ENCODE measurements at regions not wholly inside any gene's neighbourhood (a gene's known extent, or its start where the extent isn't known, plus 50 kb on each side); places are given as distances from the start of the nearest gene placed in this dataset.

DNA sequence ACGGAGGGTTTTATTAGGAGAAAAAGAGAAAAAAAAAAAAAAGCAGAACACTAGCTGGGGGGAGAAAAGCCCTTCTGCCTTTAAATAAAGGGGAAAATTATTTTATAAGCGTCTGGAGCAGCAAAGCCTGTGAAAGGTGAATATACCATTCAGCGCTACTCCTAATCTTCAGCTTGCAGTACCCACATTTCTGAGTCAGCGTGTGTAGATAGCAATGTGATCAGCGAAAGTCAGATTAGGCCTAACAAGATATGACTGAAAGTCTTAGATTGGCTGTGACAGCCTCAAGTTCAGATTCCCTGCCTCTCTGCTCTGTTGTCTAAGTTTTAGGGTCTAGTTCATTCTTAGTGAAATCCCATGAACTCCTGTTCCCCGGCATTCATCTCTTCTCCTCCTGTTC lies 279.5 kb downstream of the TMEM114 start:
- no peaks in the 10 kb centered on the region for H3K9me2 ChIP-seq (replicated peaks; ENCODE audit: insufficient read depth, low read length)
- no peak overlapping the region for H3K9ac ChIP-seq (ENCODE audit: low read length)
- no peaks in the 10 kb centered on the region for H4K20me1 ChIP-seq (ENCODE audit: low read depth, low read length)
- no peaks in the 10 kb centered on the region for H3K36me3 ChIP-seq (ENCODE audit: low read length)
- no peaks in the 10 kb centered on the region for H3K9me3 ChIP-seq (ENCODE audit: insufficient read depth, low read length)
- H3K79me2 ChIP-seq (ENCODE audit: insufficient read depth, low read length), result no peaks in the 10 kb centered on the region
- no peak overlapping the region for H3K4me3 ChIP-seq (ENCODE audit: insufficient read depth, low read length, poor library complexity, severe bottlenecking)
- H3K27me3 ChIP-seq (ENCODE audit: low read length), result no peaks in the 10 kb centered on the region
- TF ChIP-seq EZH2phosphoT487 (conservative IDR thresholded peaks at IDR 0.05; ENCODE audit: low read length) (no peak), CTCF (IDR thresholded peaks at IDR 0.05; ENCODE audit: insufficient read depth, low read length, poor library complexity, severe bottlenecking) (no peak)
- no peaks in the 10 kb centered on the region for H3F3A ChIP-seq (ENCODE audit: insufficient read depth)
- no peak overlapping the region for H2AFZ ChIP-seq (ENCODE audit: low read depth, low read length, severe bottlenecking)
- no peak overlapping the region for H3K27ac ChIP-seq (ENCODE audit: low read depth, low read length)
- no peak overlapping the region for H3K4me2 ChIP-seq (ENCODE audit: low read depth, low read length, poor library complexity, severe bottlenecking)

GRCh38 chr16:8310323-8310722 lies 280.0 kb downstream of the TMEM114 start:
- Histone ChIP-seq H3K27ac (ENCODE audit: low read depth, low read length) (no peak overlapping the region), H3K9me3 (ENCODE audit: insufficient read depth, low read length) (no peaks in the 10 kb centered on the region), H3K9me2 (replicated peaks; ENCODE audit: insufficient read depth, low read length) (no peaks in the 10 kb centered on the region), H3K79me2 (ENCODE audit: insufficient read depth, low read length) (no peaks in the 10 kb centered on the region), H3K4me2 (ENCODE audit: low read depth, low read length, poor library complexity, severe bottlenecking) (no peak overlapping the region), H3K4me3 (ENCODE audit: insufficient read depth, low read length, poor library complexity, severe bottlenecking) (no peak overlapping the region), H3F3A (ENCODE audit: insufficient read depth) (no peaks in the 10 kb centered on the region), H3K9ac (ENCODE audit: low read length) (no peak overlapping the region), H2AFZ (ENCODE audit: low read depth, low read length, severe bottlenecking) (no peak overlapping the region), H4K20me1 (ENCODE audit: low read depth, low read length) (no peaks in the 10 kb centered on the region), H3K27me3 (ENCODE audit: low read length) (no peaks in the 10 kb centered on the region), H3K36me3 (ENCODE audit: low read length) (no peaks in the 10 kb centered on the region)
- no peak for TF ChIP-seq EZH2phosphoT487 (conservative IDR thresholded peaks at IDR 0.05; ENCODE audit: low read length)
- TF ChIP-seq CTCF (IDR thresholded peaks at IDR 0.05; ENCODE audit: insufficient read depth, low read length, poor library complexity, severe bottlenecking), result no peak

DNA sequence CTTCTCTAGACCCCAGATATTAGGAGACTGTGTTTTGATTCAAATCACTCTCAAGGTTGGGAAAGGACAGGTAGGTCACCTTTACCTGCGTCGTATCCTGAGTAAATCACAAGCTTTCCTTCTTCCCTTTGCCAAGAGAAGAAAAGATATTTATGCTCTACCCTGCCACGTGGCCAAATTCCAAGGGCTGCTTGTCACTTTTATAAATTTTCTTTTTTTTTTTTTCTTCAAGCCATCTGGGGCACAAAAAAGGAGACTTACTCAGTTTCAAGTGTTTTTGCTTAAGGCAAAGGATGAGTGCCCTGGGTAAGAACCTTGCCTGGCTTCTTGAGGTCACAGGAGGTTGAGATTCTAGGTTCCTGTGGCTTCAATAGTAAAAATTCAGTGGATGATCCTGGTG lies 285.1 kb downstream of the TMEM114 start:
- Histone ChIP-seq H4K20me1 (ENCODE audit: low read depth, low read length) (no peaks in the 10 kb centered on the region), H3K27me3 (ENCODE audit: low read length) (no peaks in the 10 kb centered on the region)

More for the DNA sequence above, 285.1 kb downstream of the TMEM114 start:
- Histone ChIP-seq H3F3A (ENCODE audit: insufficient read depth) (no peaks in the 10 kb centered on the region), H3K9me2 (replicated peaks; ENCODE audit: insufficient read depth, low read length) (no peaks in the 10 kb centered on the region), H3K4me2 (ENCODE audit: low read depth, low read length, poor library complexity, severe bottlenecking) (no peak overlapping the region), H3K4me3 (ENCODE audit: insufficient read depth, low read length, poor library complexity, severe bottlenecking) (no peak overlapping the region), H3K79me2 (ENCODE audit: insufficient read depth, low read length) (no peaks in the 10 kb centered on the region), H3K9me3 (ENCODE audit: insufficient read depth, low read length) (no peaks in the 10 kb centered on the region), H3K36me3 (ENCODE audit: low read length) (no peaks in the 10 kb centered on the region), H3K27ac (ENCODE audit: low read depth, low read length) (no peak overlapping the region), H3K9ac (ENCODE audit: low read length) (no peak overlapping the region), H2AFZ (ENCODE audit: low read depth, low read length, severe bottlenecking) (no peak overlapping the region)
- TF ChIP-seq EZH2phosphoT487 (conservative IDR thresholded peaks at IDR 0.05; ENCODE audit: low read length), result no peak
- TF ChIP-seq CTCF (IDR thresholded peaks at IDR 0.05; ENCODE audit: insufficient read depth, low read length, poor library complexity, severe bottlenecking), result no peak
